HCT116 (cell line): ENCODE measurements at regions not wholly inside any gene's neighbourhood (a gene's known extent, or its start where the extent isn't known, plus 50 kb on each side); places are given as distances from the start of the nearest gene placed in this dataset.

Experiments used
- ATAC-seq: fragments of 200-7000 bp; cut with Tn5 transposase; 2 replicates; pipeline ENCODE4 v1.9.1; 2020; ENCODE audit warnings: mild to moderate bottlenecking, moderate library complexity
- BruUV-seq: library from RNA; stranded (reverse); fragments of 400-500 nt; replicated peaks from 2 replicates; lab custom pipeline; 2021; lab: Mats Ljungman, UMichigan
- CTCF ChIA-PET: fragments of 300-600 bp; sonication (Branson Sonifier 250); formaldehyde crosslinking; loops from one replicate; lab custom pipeline; 2021; ENCODE audit warnings: antibody characterized with exemption; lab: Charles Lee
- POLR2A ChIA-PET: fragments of 300-600, 350-600 bp; sonication (Branson Sonifier 250); formaldehyde crosslinking; loops from one replicate; lab custom pipeline; 2021; ENCODE audit warnings: antibody characterized with exemption; lab: Charles Lee
- RAD21 ChIA-PET, 2 experiments: fragments of 300-600 bp; sonication (Branson Sonifier 250); formaldehyde crosslinking; loops; one replicate each; lab custom pipeline; 2023; ENCODE audit warnings: low total read pairs in 2 of 2; ENCODE audit not compliant: uncharacterized antibody in 2 of 2, unreplicated experiment in 2 of 2, low non-redundant PET in 1 of 2; lab: Charles Lee
- DNase-seq: peaks from one replicate; pipeline ENCODE4 v3.0.0-alpha.2; 2010; ENCODE audit warnings: low read depth, low spot score
- H2AFZ ChIP-seq: fragments of 200-600 bp; shearing (Covaris generic), sonication (generic); 2 replicates; pipeline ENCODE4 v1.6.1; 2017; ENCODE audit warnings: low read depth, mixed run types, mixed read lengths, antibody characterized with exemption, low read length; ENCODE audit not compliant: poor library complexity, severe bottlenecking
- H3K27ac ChIP-seq: 2 replicates; pipeline ENCODE4 v1.5.1; 2012; ENCODE audit warnings: low read depth, low read length
- H3K27me3 ChIP-seq: fragments of 200-600 bp; sonication (generic); 2 replicates; pipeline ENCODE4 v1.6.1; 2016; ENCODE audit warnings: mixed run types, low read length, mixed read lengths; ENCODE audit not compliant: insufficient read depth
- H3K36me3 ChIP-seq, 2 experiments: fragments of 200-500 bp in 1 of 2; fragments of 200-600 bp in 1 of 2; sonication (Bioruptor generic) in 1 of 2; sonication (generic) in 1 of 2; 2 replicates each; pipeline versions ENCODE4 v1.5.1 to v1.6.1; 2014 to 2016; ENCODE audit warnings: low read length in 2 of 2, inconsistent platforms in 1 of 2, mixed read lengths in 1 of 2, mixed run types in 1 of 2; ENCODE audit not compliant: insufficient read depth in 2 of 2, control insufficient read depth in 1 of 2
- H3K4me1 ChIP-seq, 2 experiments: fragments of 200-600 bp in 1 of 2; sonication (generic) in 1 of 2; 2 replicates each; pipeline versions ENCODE4 v1.5.1 to v1.6.1; 2012 to 2017; ENCODE audit warnings: low read length in 2 of 2, inconsistent platforms in 1 of 2, mild to moderate bottlenecking in 1 of 2, mixed read lengths in 1 of 2, mixed run types in 1 of 2, moderate library complexity in 1 of 2; ENCODE audit not compliant: insufficient read depth in 2 of 2, control insufficient read depth in 1 of 2
- H3K4me2 ChIP-seq: fragments of 200-600 bp; sonication (generic); 2 replicates; pipeline ENCODE4 v1.6.1; 2017; ENCODE audit warnings: mixed run types, low read length, mixed read lengths
- H3K4me3 ChIP-seq, 2 experiments: fragments of 200-600 bp in 1 of 2; sonication (generic) in 1 of 2; replicated peaks in 1 of 2; 2 replicates each; pipeline ENCODE4 v1.5.1; 2011 to 2016; ENCODE audit warnings: low read length in 2 of 2, control low read depth in 1 of 2, low read depth in 1 of 2, mild to moderate bottlenecking in 1 of 2, mixed read lengths in 1 of 2, mixed run types in 1 of 2
- H3K79me2 ChIP-seq: fragments of 200-600 bp; sonication (generic); 2 replicates; pipeline ENCODE4 v1.6.1; 2017; ENCODE audit warnings: mild to moderate bottlenecking, mixed run types, low read length, moderate library complexity, mixed read lengths; ENCODE audit not compliant: insufficient read depth
- H3K9ac ChIP-seq: fragments of 200-600 bp; sonication (generic); 2 replicates; pipeline ENCODE4 v1.6.1; 2016; ENCODE audit warnings: low read length, mixed read lengths
- H3K9me2 ChIP-seq: fragments of 200-600 bp; sonication (generic), shearing (Covaris generic); 2 replicates; pipeline ENCODE4 v1.6.1; 2017; ENCODE audit warnings: mixed run types, mild to moderate bottlenecking, moderate library complexity; ENCODE audit not compliant: insufficient read depth
- H3K9me3 ChIP-seq, 2 experiments: fragments of 200-500 bp in 1 of 2; fragments of 200-600 bp in 1 of 2; sonication (Bioruptor generic) in 1 of 2; sonication (generic) in 1 of 2; 2 replicates each; pipeline ENCODE4 v1.6.1; 2014 to 2017; ENCODE audit warnings: low read length in 2 of 2, mixed read lengths in 2 of 2, inconsistent platforms in 1 of 2, low read depth in 1 of 2, mild to moderate bottlenecking in 1 of 2, mixed run types in 1 of 2, moderate library complexity in 1 of 2; ENCODE audit not compliant: control insufficient read depth in 1 of 2, insufficient read depth in 1 of 2
- H4K20me1 ChIP-seq: fragments of 200-600 bp; sonication (generic), shearing (Covaris generic); 2 replicates; pipeline ENCODE4 v1.6.1; 2017; ENCODE audit warnings: mixed run types, mild to moderate bottlenecking, moderate library complexity; ENCODE audit not compliant: insufficient read depth
- CBX3 ChIP-seq: IDR thresholded peaks from 2 replicates; pipeline ENCODE4 v1.6.1; 2012; ENCODE audit warnings: low read depth
- CEBPB ChIP-seq: IDR thresholded peaks from 2 replicates; pipeline ENCODE4 v1.6.1; 2012; ENCODE audit warnings: low read depth
- EGR1 ChIP-seq: IDR thresholded peaks from 2 replicates; pipeline ENCODE4 v1.6.1; 2012; ENCODE audit warnings: low read depth
- ELF1 ChIP-seq: IDR thresholded peaks from 2 replicates; pipeline ENCODE4 v1.6.1; 2012; ENCODE audit warnings: low read depth, borderline replicate concordance
- EZH2 ChIP-seq: fragments of 200-600 bp; sonication (generic); IDR thresholded peaks from 2 replicates; pipeline ENCODE4 v1.6.1; 2017; ENCODE audit warnings: antibody characterized with exemption, mixed run types
- EZH2phosphoT487 ChIP-seq: fragments of 200-600 bp; IDR thresholded peaks from 2 replicates; pipeline ENCODE4 v1.6.1; 2018; ENCODE audit warnings: antibody characterized with exemption, borderline replicate concordance
- FOSL1 ChIP-seq: IDR thresholded peaks from 2 replicates; pipeline ENCODE4 v1.6.1; 2012; ENCODE audit warnings: low read depth
- RAD21 ChIP-seq: IDR thresholded peaks from 2 replicates; pipeline ENCODE4 v1.6.1; 2012; ENCODE audit warnings: low read depth, mild to moderate bottlenecking
- SP1 ChIP-seq: IDR thresholded peaks from 2 replicates; pipeline ENCODE4 v1.6.1; 2012; ENCODE audit warnings: low read depth
- SRF ChIP-seq: IDR thresholded peaks from 2 replicates; pipeline ENCODE4 v1.6.1; 2012; ENCODE audit warnings: low read depth
- YY1 ChIP-seq: IDR thresholded peaks from 2 replicates; pipeline ENCODE4 v1.6.1; 2011; ENCODE audit warnings: low read length, low read depth, moderate library complexity, mild to moderate bottlenecking; ENCODE audit not compliant: insufficient replicate concordance; ENCODE audit errors: extremely low read depth
- ZFX ChIP-seq: fragments of 450-650 bp; IDR thresholded peaks from 2 replicates; pipeline ENCODE4 v1.6.1; 2017
- ZNF274 ChIP-seq: fragments of 200-500 bp; sonication (Bioruptor generic); IDR thresholded peaks from 2 replicates; pipeline ENCODE4 v1.6.1; 2014; ENCODE audit warnings: mild to moderate bottlenecking, low read depth, low read length, inconsistent platforms
- intact Hi-C: fragments of 100-400 bp; cut with micrococcal nuclease; formaldehyde crosslinking; loops from 2 replicates; pipeline ENCODE4 v1.10.0; 2022
- TF ChIP-seq, protein P1 (sequence below): IDR thresholded peaks from 2 replicates; pipeline ENCODE4 v1.6.1; 2012
- TF ChIP-seq, protein P2 (sequence below), 3 experiments: fragments of 200-600 bp in 1 of 3; sonication (generic) in 1 of 3; IDR thresholded peaks in 2 of 3; conservative IDR thresholded peaks in 1 of 3; 2 replicates each; pipeline ENCODE4 v1.5.1; 2012 to 2017; ENCODE audit warnings: low read depth in 2 of 3, low read length in 2 of 3, antibody characterized with exemption in 1 of 3, borderline replicate concordance in 1 of 3, control low read depth in 1 of 3, mild to moderate bottlenecking in 1 of 3, mixed read lengths in 1 of 3, mixed run types in 1 of 3, moderate library complexity in 1 of 3; ENCODE audit not compliant: insufficient read depth in 1 of 3
- TF ChIP-seq, protein P3 (sequence below): IDR thresholded peaks from 2 replicates; pipeline ENCODE4 v1.6.1; 2012
- TF ChIP-seq, protein P4 (sequence below): IDR thresholded peaks from 2 replicates; pipeline ENCODE4 v1.6.1; 2012; ENCODE audit warnings: low read depth

DNA sequence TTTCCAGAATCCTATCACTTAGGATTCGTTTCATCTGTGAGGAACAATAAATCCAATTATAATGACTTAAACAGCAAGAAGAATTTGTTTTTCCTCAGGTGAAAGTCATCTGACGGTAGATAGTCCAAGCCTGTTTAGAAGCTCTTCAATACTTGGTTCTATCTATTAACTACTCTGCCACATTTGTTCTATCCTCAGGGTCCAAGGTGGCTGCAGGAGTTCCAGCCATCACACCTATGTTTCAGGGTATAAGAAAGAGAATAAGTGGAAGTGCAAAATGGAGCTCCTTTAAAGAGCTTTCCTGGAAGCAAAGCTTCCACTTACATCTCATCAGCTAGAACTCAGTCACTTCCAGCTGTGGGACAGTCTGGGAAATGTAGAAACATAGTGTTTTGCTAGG lies 72.1 kb upstream of the CCDC60 start:
- Histone ChIP-seq H3K4me3 (no peak overlapping the region), H3K27me3 (peaks cover 27% of the 10 kb centered on the region), H3K79me2 (no peaks in the 10 kb centered on the region), H3K27ac (no peak overlapping the region), H3K9ac (no peak overlapping the region), H3K4me1 (no peaks in the 10 kb centered on the region), H3K9me2 (no peaks in the 10 kb centered on the region), H4K20me1 (no peaks in the 10 kb centered on the region), H3K36me3 (no peaks in the 10 kb centered on the region), H3K4me2 (no peak overlapping the region), H2AFZ (no peak overlapping the region), H3K9me3 (no peaks in the 10 kb centered on the region)
- intact Hi-C loops: no loop called here
- ChIA-PET POLR2A (no interaction called here), CTCF (no interaction called here), RAD21 (no interaction called here)
- no TSS peak for BruUV-seq
- ATAC-seq: no peak
- TF ChIP-seq ELF1 (no peak), SP1 (no peak), CBX3 (no peak)
- no peak for DNase-seq

DNA sequence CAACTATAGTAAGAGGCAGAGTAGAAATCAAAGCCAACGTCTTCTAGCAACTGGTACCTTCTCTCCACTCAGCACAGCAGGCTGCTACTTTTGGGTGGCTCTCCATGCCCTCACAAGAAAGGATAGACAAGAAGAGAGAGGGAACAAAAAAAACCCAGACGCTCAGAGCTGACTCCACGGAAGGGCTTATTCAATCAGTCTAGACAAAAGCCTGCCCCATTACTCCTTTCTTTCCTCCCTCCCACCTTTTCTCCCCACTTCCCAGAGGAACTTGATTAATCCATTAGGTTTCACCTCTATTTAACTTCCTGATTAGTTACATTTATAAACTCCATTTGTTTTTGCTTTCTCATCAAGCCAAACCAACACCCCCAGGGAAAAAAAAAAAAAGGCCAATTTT lies 71.1 kb upstream of the CCDC60 start:
- ATAC-seq (no peak), DNase-seq (no peak)
- no TSS peak for BruUV-seq
- Histone ChIP-seq H3K4me3 (no peak overlapping the region), H2AFZ (no peak overlapping the region), H3K4me2 (no peak overlapping the region), H3K4me1 (no peaks in the 10 kb centered on the region), H3K9me3 (no peaks in the 10 kb centered on the region), H3K9me2 (no peaks in the 10 kb centered on the region), H3K27me3 (peaks cover 22% of the 10 kb centered on the region), H4K20me1 (no peaks in the 10 kb centered on the region), H3K9ac (no peak overlapping the region), H3K79me2 (no peaks in the 10 kb centered on the region), H3K36me3 (no peaks in the 10 kb centered on the region), H3K27ac (no peak overlapping the region)
- ChIA-PET RAD21 (no interaction called here), POLR2A (no interaction called here), CTCF (no interaction called here)
- intact Hi-C loops: no loop called here
- TF ChIP-seq ZFX: no peak
- no peak for TF ChIP-seq RAD21
- no peak for TF ChIP-seq EGR1
- no peak for TF ChIP-seq EZH2
- TF ChIP-seq, protein P1, sequence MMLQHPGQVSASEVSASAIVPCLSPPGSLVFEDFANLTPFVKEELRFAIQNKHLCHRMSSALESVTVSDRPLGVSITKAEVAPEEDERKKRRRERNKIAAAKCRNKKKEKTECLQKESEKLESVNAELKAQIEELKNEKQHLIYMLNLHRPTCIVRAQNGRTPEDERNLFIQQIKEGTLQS: no peak
- TF ChIP-seq, protein P2, sequence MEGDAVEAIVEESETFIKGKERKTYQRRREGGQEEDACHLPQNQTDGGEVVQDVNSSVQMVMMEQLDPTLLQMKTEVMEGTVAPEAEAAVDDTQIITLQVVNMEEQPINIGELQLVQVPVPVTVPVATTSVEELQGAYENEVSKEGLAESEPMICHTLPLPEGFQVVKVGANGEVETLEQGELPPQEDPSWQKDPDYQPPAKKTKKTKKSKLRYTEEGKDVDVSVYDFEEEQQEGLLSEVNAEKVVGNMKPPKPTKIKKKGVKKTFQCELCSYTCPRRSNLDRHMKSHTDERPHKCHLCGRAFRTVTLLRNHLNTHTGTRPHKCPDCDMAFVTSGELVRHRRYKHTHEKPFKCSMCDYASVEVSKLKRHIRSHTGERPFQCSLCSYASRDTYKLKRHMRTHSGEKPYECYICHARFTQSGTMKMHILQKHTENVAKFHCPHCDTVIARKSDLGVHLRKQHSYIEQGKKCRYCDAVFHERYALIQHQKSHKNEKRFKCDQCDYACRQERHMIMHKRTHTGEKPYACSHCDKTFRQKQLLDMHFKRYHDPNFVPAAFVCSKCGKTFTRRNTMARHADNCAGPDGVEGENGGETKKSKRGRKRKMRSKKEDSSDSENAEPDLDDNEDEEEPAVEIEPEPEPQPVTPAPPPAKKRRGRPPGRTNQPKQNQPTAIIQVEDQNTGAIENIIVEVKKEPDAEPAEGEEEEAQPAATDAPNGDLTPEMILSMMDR (IDR thresholded peaks at IDR 0.05 in 2 of 3, conservative IDR thresholded peaks at IDR 0.05 in 1 of 3; ENCODE audit: borderline replicate concordance in 1 of 3, insufficient read depth in 1 of 3, low read depth in 2 of 3, low read length in 2 of 3): no peak
- no peak for TF ChIP-seq SP1
- TF ChIP-seq ZNF274: no peak
- TF ChIP-seq FOSL1: no peak
- TF ChIP-seq SRF: no peak
- TF ChIP-seq CBX3: no peak
- TF ChIP-seq ELF1: no peak
- TF ChIP-seq CEBPB: no peak
- TF ChIP-seq, protein P3, sequence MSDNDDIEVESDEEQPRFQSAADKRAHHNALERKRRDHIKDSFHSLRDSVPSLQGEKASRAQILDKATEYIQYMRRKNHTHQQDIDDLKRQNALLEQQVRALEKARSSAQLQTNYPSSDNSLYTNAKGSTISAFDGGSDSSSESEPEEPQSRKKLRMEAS: no peak
- TF ChIP-seq EZH2phosphoT487: no peak
- no peak for TF ChIP-seq YY1
- TF ChIP-seq, protein P4, sequence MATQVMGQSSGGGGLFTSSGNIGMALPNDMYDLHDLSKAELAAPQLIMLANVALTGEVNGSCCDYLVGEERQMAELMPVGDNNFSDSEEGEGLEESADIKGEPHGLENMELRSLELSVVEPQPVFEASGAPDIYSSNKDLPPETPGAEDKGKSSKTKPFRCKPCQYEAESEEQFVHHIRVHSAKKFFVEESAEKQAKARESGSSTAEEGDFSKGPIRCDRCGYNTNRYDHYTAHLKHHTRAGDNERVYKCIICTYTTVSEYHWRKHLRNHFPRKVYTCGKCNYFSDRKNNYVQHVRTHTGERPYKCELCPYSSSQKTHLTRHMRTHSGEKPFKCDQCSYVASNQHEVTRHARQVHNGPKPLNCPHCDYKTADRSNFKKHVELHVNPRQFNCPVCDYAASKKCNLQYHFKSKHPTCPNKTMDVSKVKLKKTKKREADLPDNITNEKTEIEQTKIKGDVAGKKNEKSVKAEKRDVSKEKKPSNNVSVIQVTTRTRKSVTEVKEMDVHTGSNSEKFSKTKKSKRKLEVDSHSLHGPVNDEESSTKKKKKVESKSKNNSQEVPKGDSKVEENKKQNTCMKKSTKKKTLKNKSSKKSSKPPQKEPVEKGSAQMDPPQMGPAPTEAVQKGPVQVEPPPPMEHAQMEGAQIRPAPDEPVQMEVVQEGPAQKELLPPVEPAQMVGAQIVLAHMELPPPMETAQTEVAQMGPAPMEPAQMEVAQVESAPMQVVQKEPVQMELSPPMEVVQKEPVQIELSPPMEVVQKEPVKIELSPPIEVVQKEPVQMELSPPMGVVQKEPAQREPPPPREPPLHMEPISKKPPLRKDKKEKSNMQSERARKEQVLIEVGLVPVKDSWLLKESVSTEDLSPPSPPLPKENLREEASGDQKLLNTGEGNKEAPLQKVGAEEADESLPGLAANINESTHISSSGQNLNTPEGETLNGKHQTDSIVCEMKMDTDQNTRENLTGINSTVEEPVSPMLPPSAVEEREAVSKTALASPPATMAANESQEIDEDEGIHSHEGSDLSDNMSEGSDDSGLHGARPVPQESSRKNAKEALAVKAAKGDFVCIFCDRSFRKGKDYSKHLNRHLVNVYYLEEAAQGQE: no peak
